Ishikawa (cell line): ENCODE measurements at regions not wholly inside any gene's neighbourhood (a gene's known extent, or its start where the extent isn't known, plus 50 kb on each side); places are given as distances from the start of the nearest gene placed in this dataset.

Source experiments
- CEBPB ChIP-seq: IDR thresholded peaks from 2 replicates; pipeline ENCODE4 v1.6.1; 2012
- CREB1 ChIP-seq: IDR thresholded peaks from 2 replicates; pipeline ENCODE4 v1.6.1; 2012; ENCODE audit warnings: low read depth
- EP300 ChIP-seq: IDR thresholded peaks from 2 replicates; pipeline ENCODE4 v1.6.1; 2012; ENCODE audit warnings: borderline replicate concordance
- FOXM1 ChIP-seq: IDR thresholded peaks from 2 replicates; pipeline ENCODE4 v1.6.1; 2012; ENCODE audit warnings: low read depth, borderline replicate concordance
- NFIC ChIP-seq: IDR thresholded peaks from 2 replicates; pipeline ENCODE4 v1.6.1; 2012
- TF ChIP-seq, protein P1 (sequence below): IDR thresholded peaks from 2 replicates; pipeline ENCODE4 v1.6.1; 2012

DNA sequence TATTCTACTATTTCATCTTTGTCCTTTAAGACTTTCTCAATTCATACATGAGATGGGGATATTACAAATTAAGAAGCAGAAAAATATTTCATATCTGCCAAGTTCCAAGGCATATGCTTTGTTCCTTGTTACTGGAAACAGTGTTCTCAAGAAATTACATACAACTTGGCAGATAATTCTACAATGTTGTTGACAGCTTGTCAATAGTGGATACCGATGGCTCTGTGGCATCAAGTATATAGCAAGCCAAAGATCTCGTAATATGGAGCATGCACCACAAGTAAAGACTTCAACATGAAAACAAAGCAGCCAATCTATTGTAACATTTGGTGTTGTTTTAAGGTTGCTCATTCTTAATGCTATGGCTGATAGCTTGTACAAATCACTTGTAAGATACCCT lies 598.2 kb upstream of the KLHL29 start:
- TF ChIP-seq CREB1: no peak
- no peak for TF ChIP-seq CEBPB
- TF ChIP-seq, protein P1, sequence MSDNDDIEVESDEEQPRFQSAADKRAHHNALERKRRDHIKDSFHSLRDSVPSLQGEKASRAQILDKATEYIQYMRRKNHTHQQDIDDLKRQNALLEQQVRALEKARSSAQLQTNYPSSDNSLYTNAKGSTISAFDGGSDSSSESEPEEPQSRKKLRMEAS: no peak
- no peak for TF ChIP-seq FOXM1
- TF ChIP-seq NFIC: no peak
- no peak for TF ChIP-seq EP300
